ENCODE measurements at regions not wholly inside any gene's neighbourhood (a gene's known extent, or its start where the extent isn't known, plus 50 kb on each side); places are given as distances from the start of the nearest gene placed in this dataset.

DNA sequence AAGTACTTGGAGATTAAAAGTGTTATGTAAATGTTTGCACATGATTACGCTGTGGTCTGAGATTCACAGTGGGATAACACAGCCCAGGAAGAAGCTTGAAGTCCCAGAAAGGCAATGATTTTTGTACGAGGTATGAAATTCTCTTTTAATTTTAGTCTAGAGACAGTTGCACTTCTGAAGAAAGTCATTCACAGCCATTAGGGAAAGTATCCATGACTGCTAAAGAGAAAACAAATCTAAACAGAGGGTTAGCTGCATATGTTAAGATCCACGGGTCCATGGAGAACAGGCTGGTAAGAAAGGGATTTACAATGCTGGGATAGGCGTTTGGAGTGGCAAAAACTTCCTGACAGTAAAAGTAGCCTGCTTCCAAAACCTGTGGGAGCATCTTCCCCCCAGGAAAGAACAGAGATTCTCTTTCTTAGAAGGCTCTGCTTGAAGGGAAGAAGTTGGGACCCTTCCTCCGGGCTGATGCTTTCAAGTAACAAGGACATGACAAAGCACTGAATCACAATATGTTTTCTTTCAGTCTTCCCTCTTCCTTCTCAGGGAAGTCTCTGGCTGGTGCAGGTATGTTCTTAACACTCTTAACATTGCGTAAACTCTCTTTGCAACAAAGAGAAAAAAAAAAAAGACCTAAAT is 220.8 kb upstream of the CELF2 start:
- DNase-seq (ENCODE audit: low read depth in 2 of 2), result no peak

GRCh38 chr10:10797513-10797912 is 220.2 kb upstream of the CELF2 start:
- no peak for DNase-seq (ENCODE audit: low read depth in 2 of 2)

DNA sequence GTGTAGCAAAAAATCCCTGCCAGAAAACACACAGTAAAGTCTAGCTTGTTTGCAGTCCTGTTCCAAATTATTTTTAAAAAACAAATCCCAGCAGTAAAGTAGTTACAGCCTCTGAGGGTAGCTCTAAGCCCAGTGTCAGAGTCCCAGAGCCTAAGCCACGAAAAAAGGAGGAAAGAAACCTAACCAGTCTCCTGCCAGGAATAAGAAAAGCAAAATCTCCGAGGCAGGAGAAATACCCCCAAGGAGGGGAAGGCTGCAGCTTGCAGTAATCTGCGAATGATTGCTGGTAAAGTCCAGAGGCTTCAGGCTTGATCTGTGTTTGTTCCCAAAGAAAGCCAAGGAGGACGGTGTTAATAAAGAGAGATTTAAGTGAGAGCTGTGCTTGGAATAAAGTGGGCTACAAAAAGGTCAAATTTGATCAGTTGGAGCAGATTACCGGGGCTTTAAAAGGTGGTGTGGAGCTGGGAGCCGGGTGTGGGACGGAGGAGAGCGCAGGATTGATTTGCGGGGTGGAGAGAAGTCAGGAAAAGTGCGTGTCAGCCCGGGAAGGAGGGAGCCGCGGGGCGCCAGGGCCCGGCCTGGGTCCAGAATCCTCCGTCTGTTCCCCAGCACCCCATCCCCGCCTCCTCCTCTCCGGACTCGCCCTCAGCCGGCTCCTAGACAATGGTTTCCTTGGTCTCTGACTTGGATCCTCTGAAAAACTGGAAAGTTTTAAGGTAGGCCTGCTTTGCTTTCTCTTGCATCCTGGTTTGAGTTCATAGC is 219.4 kb upstream of the CELF2 start:
- DNase-seq (ENCODE audit: low read depth in 2 of 2), result no peak

DNA sequence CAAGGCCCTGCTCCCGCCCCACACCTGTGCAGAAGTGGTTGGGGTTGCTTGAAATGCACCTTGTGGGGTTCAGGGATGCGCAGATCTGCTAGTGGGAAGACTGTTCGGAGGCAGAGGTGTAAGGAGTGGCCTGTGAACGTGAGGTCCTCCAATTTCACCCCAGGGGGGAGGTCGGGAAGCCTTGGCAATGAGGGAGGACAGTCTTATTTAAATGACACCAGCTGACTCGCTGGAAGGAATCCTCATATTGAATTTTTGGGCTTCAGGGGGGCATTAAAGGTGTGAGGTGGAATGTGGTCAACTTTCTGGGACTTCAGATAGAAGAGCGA is 218.8 kb upstream of the CELF2 start:
- DNase-seq (ENCODE audit: low read depth in 2 of 2), result no peak

- no peak for DNase-seq (ENCODE audit: low read depth in 2 of 2)
Observed at GRCh38 chr10:10800961-10801360, 216.7 kb upstream of the CELF2 start.

GRCh38 chr10:10803278-10803677 is 214.4 kb upstream of the CELF2 start:
- DNase-seq (ENCODE audit: low read depth in 2 of 2), result no peak

GRCh38 chr10:10804061-10804460 is 213.6 kb upstream of the CELF2 start:
- no peak for DNase-seq (ENCODE audit: low read depth in 2 of 2)

DNA sequence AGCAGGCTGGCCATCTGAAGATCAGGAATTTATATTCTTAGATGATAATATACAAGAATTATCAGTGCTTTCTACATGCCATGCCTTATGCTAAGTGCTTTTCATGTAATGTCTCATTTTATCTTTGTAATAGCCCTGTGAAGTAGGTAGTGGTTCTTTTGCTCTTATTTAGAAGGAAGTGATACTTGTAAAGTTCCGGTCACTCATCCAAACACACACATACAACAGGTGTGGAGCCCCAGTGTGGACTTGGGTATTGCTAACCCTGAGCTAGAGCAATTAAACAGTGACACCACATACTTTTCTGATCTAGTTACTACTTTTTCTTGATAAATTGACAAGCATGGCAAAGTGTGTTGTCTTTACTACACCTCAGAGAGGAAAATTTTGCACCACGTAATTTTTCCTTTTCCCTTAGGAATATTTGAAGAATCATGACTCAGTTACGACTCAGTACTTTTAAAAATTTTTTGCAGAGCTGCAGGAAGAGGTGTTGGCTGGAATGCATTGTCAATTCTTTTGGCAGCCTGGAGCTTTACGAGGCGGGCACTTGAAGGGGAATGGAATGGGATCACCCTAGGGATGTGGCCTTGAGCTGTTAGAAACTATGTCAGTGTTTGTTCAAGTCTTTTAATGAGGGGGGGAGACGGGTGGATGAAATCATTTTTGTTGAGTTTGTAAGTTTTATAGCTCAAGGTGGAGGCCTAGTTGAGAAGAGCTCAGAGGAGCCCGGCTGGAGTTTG is 212.5 kb upstream of the CELF2 start:
- DNase-seq (ENCODE audit: low read depth in 2 of 2), result no peak

GRCh38 chr10:10807106-10807505 is 210.6 kb upstream of the CELF2 start:
- DNase-seq (ENCODE audit: low read depth in 2 of 2), result no peak

GRCh38 chr10:10811562-10811961 is 206.1 kb upstream of the CELF2 start:
- no peak for DNase-seq (ENCODE audit: low read depth in 2 of 2)

DNA sequence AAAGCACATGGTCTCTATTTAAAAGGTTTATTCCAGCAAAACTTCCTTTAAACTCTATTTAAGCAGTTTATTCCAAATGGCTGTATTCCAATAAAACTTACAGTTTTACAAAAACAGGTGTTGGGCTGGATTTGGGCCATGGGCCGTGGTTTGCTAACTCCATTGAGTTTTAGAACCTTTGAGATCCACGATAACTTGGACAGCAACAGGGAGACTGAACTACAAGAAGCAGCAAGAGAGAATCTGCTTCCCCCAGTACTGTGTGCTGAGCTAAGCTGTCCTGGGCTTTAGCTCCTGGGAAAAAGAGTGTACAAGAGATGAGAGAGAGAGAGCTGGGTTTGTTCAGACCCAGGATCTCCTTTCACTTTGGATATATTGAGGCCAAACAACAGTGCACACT is 204.0 kb upstream of the CELF2 start:
- no peak for DNase-seq (ENCODE audit: low read depth in 2 of 2)

GRCh38 chr10:10814069-10814468 is 203.6 kb upstream of the CELF2 start:
- no peak for DNase-seq (ENCODE audit: low read depth in 2 of 2)

- no peak for DNase-seq (ENCODE audit: low read depth in 2 of 2)
Observed at GRCh38 chr10:10816447-10816846, 201.2 kb upstream of the CELF2 start.

DNA sequence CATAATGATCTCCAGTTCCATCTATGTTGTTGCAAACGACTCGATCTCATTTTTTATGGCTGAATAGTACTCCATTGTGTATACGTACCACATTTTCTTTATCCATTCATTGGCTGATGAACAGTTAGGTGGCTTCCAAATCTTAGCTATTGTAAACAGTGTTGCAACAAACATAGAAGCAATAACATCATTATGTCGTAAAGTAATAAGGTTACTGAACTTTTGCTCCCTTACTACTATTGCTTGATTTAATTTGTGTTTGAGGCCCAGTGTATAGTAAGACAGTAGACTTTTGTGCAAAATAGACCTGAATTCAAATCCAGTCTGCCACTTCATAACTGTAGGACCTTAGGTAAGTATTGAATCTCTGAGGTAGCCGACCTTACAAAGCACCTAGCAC is 200.1 kb upstream of the CELF2 start:
- DNase-seq (ENCODE audit: low read depth in 2 of 2), result no peak

DNA sequence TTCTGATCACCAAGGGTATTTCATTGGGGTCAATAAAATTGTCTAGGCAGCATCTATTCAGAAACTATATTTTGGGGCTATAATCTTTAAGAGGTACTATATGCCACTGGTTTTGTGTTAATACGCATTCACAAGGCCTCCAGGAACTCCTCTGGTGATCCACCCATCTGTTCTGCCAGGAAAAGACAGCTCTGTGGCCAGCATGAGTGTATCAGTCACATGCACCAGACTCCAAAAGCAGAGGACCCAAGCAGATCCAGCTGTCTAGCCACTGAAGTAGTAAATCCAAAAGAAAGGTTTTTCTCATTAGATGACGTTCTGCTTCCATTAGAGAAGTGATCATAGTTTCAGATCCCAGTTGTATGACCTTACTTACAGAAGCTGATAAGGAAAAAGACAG is 199.6 kb upstream of the CELF2 start:
- DNase-seq (ENCODE audit: low read depth in 2 of 2), result no peak

GRCh38 chr10:10819206-10819856 is 198.3 kb upstream of the CELF2 start:
- no peak for DNase-seq (ENCODE audit: low read depth in 2 of 2)

GRCh38 chr10:10821926-10822325 is 195.7 kb upstream of the CELF2 start:
- no peak for DNase-seq (ENCODE audit: low read depth in 2 of 2)

- no peak for DNase-seq (ENCODE audit: low read depth in 2 of 2)
Observed at GRCh38 chr10:10824591-10825148, 193.0 kb upstream of the CELF2 start.

DNA sequence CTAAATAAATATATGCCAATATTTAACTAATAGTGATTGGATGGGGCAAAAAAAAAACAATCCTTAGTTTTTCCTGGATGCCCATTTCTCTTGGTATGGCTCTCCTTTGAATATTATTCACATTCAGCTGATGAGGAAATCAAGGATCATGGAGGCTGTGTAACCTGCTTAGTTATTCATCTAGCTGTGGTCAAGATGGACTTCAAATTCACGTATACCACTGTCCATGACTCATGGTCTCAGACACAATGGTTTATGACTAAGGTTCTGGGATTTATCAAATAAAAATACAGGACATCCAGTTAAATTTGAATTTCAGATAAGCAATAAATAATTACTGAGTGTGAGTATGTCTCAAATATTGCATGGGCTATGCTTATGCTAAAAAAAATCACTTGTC is 191.5 kb upstream of the CELF2 start:
- DNase-seq (ENCODE audit: low read depth in 2 of 2), result no peak

DNA sequence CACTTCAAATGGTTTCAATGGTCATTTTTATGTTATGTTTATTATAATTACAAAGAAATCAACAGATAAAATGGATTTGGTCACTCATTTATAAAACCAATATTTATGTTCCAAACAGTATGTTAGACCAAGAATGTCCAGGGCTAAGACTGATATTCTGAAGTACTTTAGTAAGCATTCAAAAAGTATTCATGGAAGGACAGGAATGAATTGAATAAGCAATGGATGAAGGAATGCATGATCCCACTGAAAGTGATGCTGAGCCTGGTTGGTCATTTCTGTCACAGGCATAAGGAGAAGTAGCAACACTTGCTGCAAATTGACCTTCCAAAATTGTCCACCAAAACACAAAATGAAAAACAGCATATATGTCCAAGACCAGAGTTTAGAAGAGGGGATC is 189.0 kb upstream of the CELF2 start:
- no peak for DNase-seq (ENCODE audit: low read depth in 2 of 2)

GRCh38 chr10:10829576-10829975 is 188.1 kb upstream of the CELF2 start:
- DNase-seq (ENCODE audit: low read depth in 2 of 2), result no peak

- DNase-seq (ENCODE audit: low read depth in 2 of 2), result no peak
Observed at GRCh38 chr10:10830293-10830986, 187.2 kb upstream of the CELF2 start.
